ENCODE measurements at regions not wholly inside any gene's neighbourhood (a gene's known extent, or its start where the extent isn't known, plus 50 kb on each side); places are given as distances from the start of the nearest gene placed in this dataset.

GRCh38 chr3:118635711-118636110, 398.9 kb downstream of the IGSF11 start:
- TF ChIP-seq GATA3 (IDR thresholded peaks at IDR 0.05; ENCODE audit: low read depth, low read length) (no peak), GATA2 (IDR thresholded peaks at IDR 0.05; ENCODE audit: low read depth, low read length) (no peak)
